Right renal pelvis (tissue), 4 donors: ENCODE measurements at regions not wholly inside any gene's neighbourhood (a gene's known extent, or its start where the extent isn't known, plus 50 kb on each side); places are given as distances from the start of the nearest gene placed in this dataset.
"Not testable (repeated sequence)": the region's sequence is repeated elsewhere in the genome, so short reads cannot be mapped to it uniquely, and the experiment has no call there.

Source experiments
- DNase-seq, 4 donors: peaks; one replicate each; pipeline ENCODE4 v3.0.0-alpha.2; 2013; ENCODE audit warnings: low read depth in 4 of 4, low spot score in 3 of 4, missing footprints in 1 of 4

DNA sequence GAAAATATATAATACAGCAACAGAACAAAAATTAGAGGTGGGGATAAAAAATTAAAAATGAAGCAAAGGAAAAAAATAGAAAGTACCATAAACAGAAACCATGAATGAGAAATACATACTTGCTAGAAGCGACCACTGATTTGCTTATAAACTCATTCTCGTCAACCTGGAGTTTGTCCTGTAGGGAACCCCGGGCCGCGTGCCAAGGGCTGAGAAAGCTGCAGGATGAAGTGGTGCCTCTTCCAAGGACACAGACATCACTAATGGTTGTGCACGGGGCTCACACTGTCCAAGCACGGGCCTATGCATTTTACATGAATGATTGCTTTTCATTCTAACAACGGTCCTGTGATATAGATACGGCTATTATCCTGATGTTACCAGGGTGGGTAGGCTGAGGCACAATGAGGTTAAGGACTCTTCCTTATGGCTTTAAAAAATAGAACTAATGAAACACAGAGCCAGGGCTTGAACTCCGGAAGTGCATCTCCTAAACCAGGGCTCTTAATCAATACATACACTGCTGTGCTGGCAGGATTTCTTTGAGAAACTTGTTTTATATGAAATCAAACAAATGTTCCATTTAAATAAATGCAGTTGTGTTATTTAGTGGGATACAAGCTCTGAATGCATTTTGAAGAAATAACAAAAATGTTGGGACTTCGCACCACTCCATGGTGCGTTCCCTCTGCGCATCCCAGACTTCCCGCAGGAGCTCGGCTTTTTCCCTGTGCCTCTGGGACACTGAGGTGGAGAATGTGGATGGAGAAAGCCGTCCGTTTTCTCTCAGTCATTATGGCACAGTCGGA, 113.9 kb upstream of the PHACTR3 start:
- DNase-seq: not testable (repeated sequence)

DNA sequence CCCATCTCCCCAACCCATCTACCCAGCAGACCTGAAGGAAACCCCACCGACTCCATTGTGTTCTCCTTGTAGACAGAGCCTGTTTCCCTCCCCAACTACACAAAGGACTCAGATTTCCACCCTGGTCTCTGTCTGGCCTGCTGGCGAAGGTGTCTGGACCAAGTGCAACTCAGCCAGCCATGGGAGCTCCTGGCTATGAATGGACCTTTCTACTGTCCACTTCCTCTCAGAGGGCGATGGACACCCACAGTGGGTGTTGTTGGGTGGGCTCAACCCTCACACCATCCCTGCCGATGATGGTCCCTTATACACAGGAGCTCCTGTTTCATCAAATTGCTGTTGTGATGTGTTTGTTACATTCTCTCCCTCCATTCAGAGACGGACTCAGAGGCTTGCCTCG, 112.5 kb upstream of the PHACTR3 start:
- no peak for DNase-seq

DNA sequence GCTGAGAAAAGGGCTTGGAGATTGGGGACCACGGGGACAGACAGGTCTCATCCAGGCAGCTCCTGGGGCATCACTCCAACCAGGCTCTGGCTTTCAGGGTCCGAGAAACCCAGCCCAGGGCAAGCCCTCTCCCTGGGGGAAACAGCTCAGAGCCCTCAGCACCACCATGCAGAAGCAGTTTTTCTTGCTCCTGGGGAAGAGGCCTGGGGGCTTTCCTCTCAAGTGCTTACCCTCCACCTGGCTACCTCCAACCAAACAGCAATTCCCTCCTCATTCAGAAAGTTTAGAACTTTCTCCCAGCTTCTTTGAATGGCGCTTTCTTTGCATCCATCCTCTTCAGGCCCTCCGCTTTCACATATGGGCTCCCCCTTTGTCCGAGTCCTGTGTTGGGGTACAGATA, 110.4 kb upstream of the PHACTR3 start:
- DNase-seq: no peak

DNA sequence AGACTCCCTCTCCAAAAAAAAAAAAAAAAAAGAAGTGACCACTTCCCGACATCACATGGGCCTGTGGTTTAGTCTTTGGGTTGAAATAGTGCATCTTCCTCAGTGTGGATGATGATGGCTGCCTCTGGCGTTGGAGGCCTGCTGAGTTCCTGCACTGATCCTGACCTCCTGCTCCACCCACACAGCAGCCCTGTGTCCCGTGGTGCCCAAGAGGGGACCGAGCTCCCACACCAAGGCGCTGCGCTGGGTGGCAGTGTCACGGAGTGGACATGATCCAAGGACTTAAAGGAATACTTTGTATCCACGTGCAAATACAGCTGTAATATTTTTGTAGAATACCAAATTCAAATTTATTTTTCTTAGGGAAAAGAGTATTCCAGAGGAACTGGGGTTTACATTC, 109.2 kb upstream of the PHACTR3 start:
- DNase-seq: no peak

DNA sequence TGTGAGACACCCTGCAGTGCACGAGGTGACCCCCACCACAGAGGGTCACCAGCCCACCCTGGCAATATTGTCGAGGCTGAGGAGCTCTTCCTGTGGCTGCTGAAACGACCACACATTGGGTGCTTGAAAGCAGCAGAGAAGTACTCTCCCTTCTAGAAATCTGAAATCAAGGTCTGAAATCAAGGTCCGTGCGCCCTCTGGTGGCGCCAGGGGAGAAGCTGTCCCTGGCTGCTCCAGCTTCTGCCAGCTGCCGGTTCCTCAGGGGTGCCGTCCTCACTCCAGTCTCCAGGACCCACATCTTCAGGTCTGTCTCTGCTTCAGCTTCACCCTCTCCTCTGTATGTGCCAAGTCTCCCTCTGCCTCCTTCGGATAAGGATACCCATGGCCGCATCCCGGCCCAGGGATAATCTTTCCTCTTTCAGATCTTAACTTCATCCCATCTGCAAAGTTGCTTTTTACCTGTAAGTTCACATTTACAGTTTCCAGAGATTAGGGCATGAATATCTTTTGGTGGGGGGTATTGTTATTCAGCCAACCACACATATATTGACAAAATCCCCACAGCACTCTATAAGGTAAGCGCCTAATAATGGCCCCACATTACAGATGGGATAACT, 108.3 kb upstream of the PHACTR3 start:
- peak; percentile 54 to 68 (median 64) for DNase-seq

DNA sequence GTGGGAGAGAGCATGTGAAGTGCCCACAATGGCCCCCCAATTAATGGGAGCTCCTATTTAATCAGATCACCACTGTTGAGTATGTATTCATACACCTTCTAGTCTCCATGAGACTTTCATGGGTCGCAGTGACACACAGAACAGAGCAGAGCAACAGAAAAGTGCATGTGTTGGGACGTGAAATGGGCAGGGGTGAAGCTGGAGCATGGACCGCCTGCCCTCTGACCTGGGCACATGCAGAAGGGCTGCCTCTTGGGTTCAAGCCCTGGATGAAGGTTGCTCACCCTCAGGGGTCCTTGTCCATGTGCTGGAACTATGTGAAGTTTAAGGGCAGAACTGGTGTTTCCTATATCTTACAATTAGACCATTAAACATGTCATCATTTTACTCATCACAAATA, 106.0 kb upstream of the PHACTR3 start:
- no peak for DNase-seq

DNA sequence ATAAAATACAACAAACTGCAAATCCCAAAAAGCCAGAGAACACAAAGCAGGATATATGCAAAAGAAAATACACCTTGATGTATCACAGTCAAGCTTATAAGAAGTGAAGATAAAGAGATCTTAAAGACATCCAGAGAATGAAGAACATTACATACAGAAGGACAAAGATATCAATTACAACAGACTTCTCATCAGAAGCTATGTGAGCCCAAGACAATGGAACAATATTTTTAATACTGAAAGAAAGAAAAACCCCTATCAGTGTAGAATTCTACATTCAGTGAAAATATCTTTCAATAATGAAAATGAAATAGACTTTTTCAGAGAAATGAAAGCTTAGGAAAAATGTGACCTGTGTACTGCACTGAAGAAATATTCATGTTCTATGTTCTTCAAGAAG, 104.5 kb upstream of the PHACTR3 start:
- DNase-seq: no peak

DNA sequence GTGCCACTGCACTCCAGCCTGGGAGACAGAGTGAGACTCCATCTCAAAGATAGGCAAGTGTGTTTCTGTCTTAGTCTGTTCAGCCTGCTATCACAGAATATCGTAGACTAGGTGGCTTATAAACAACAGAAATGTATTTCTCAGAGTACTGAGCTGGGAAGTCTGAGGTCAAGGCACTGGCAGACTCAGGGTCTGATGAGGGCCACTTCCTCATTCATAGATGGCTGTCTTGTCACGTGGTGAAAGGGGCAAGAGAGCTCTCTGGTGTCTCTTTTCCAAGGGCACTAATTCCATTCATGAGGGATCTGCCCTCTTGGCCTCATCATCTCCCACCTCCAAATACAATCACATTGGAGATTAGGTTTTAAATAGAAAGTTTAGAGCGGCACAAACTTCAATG, 95.6 kb upstream of the PHACTR3 start:
- no peak for DNase-seq

DNA sequence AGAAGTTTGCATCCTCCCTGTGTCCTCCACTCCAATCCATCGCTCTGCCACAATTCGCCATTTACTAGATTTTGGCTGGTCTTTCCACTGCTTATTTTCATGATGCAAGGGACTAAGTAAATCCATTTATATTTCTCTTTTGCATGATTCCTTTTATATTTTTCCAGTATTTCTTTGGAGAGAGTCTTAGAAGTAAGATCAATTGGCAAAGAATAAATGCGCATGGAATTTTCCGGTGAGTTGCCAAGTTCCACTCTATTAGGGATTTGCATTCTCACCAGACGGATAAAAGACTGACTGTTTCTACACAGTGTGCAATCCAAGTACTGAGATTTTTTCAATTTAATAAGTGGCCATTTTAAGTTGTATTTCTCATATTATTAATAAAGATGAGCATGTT, 91.7 kb upstream of the PHACTR3 start:
- DNase-seq: no peak

DNA sequence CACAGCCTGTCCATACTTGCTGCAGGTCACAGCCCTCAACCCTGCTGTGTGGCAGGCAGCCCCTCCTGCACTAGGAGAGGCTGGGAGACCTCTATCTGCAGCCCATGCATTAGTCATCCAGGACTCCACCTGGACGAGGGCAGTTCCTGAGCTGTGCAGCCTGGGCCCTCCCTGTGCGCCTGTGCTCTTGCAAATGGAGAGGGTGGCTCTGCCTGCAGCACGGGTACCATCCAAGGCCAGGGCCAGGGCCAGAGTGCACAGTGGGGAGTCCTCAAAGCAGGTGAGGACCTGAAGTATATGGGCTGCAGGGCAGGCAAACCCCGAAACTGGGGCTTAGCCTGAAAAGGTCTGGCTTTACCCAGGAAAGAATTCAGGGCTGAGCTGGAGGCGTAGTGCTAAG, 89.8 kb upstream of the PHACTR3 start:
- DNase-seq: no peak

DNA sequence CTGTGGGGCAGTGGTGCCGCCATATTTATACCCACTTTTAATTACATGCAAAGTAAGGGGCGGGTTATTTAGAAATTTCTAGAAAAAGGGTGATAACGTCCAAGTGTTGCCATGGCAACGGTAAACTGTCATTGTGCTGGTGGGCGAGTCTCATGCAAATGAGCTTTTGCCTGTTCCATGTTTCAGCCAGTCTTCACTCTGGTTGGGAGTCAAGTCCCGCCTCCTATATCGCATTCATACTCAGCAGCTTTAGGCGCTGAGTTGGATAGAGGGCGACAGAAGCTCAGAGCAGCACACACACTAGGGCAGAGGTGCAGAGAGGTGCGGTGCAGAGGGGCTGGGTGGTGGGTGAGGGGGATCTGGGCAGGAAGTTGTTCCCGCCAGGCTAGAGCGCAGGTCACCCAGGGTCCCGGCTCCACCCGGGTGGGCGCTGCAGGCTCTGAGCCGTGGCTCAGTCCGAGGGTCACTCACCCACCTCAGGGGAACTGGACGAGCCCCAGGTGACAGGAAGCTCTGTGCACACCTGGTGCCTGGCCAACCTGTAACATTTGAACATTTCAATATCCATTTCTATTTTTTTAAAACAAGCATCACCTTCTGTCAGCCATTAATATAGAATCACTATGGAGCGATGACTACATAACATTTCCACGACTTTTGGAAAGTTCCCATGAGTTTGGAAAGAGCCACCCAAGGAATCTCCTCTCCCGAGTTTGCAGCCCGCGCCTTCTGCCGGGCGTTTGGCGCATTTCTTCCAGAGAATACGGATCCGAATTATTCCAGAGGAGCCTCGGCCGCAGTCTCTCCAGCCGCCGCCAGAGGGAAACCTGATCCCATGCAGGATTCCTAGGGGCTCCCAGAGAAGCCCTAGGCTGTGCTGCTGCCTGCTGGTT, 89.1 kb upstream of the PHACTR3 start:
- peak; percentile 65 to 76 (median 72) for DNase-seq

DNA sequence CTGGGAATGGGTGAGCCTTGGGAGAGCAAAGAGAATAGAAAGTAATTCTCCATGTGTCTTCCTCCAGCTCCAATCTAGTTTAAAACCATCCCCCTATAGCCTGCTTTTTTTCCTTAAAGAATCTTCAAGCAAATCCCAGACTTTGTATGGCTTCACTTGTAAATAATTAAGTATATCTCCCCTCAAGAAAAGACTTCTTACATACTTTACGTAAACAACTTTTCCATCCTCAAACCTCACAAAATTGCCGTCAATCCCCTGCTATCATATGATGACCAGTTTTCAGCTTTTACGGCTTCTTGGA, 88.5 kb upstream of the PHACTR3 start:
- DNase-seq: no peak

DNA sequence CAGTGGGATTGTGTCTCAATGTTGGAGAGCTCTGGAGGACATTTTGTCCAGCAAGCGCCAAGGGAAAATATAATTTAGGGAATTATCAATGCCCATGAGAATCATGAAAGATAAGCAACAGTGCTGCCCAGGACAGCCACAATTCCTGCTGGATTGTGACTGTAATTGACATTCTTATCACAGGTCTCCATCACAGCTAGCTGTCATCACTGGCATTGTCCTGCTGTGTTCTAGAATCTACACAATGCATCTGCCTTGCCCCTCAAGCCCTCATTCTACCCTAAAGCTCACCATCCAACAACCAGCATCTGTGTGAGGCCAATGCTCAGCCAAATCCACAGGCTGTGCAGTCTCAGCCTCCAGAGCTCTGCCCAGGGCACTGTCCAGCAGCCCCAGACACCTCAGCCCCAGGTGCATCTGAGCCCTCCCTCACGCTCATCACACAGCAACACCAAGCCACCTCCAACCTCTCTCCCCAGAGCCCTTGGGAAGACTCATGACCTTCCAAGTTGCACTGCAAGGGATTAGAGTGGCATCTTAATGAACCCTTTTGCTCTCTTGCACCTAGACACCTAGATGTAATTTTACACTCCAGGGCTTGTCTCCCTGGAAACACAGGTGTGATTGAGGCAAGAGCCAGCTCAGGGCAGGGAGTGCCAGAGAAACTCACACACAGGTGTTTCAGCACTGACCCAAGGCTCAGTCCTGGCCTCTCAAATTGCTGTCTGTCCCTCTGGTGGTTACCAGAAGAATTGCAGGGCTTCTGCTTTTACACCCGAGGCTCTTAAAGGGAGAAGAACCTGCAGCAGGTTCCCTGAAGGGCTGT, 85.2 kb upstream of the PHACTR3 start:
- DNase-seq: peak in 2 of 4 donors; percentile 17 to 24

DNA sequence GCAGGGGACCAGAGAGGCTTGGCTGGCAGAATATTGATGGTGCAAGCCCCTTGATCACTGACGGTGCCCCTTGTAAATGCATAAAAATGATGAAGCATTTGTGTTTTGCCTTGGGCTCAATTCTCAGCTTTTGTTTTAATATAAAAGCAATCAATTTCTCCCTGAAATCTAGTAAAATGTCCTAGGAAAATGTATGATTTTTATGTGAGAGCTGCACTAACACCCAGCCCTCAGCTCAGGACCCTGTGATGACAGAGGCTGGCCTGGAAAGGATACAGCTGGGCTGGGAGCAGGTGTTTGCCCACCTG, 84.7 kb upstream of the PHACTR3 start:
- DNase-seq: no peak

DNA sequence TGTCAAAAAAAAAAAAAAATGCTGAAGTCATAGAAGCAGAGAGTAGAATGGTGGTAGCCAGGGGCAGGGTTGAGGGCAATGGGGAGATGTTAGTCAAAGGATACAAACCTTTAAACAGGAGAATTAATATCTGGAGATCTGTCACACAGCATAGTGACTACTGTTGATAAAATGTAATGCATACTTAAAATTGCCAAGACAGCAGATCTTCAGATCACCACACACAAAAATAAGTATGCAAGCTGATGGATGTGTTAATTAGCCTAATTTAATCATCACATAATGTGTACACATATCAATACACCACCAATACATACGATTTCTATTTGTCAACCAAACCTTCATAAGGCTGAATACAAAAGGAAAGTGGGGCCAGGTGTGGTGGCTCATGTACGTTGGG, 83.5 kb upstream of the PHACTR3 start:
- DNase-seq: no peak

DNA sequence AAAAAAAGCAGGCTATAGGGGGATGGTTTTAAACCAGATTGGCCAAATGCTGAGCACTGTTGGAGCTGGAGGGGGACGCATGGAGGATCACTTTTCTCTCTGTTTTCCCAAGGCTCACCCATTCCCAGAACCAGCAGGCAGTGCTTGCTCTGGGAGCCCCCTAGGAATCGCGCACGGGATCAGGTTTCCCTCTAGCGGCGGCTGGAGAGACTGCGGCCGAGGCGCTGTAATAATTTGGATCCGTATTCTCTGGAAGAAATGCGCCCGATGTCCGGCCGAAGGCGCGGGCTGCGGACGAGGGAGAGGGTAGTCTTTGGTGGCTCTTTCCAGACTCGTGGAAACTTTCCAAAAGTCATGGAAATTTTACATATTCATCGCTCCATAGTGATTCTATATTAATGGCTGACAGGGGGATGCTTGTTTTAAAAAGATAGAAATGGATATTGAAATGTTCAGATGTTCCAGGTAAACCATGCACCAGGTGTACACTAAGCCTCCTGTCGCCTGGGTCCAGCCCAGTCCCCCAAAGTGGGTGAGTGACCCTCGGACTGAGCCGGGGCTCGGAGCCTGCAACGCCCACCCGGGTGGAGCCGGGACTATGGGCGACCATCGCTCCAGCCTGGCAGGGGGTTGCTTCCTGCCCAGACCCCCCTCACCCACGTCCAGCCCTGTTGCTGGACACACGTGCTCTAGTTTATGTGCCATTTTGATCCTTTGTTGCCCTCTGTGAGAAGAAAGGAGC, 78.7 kb upstream of the PHACTR3 start:
- DNase-seq: peak; percentile 43 to 53 (median 50)

DNA sequence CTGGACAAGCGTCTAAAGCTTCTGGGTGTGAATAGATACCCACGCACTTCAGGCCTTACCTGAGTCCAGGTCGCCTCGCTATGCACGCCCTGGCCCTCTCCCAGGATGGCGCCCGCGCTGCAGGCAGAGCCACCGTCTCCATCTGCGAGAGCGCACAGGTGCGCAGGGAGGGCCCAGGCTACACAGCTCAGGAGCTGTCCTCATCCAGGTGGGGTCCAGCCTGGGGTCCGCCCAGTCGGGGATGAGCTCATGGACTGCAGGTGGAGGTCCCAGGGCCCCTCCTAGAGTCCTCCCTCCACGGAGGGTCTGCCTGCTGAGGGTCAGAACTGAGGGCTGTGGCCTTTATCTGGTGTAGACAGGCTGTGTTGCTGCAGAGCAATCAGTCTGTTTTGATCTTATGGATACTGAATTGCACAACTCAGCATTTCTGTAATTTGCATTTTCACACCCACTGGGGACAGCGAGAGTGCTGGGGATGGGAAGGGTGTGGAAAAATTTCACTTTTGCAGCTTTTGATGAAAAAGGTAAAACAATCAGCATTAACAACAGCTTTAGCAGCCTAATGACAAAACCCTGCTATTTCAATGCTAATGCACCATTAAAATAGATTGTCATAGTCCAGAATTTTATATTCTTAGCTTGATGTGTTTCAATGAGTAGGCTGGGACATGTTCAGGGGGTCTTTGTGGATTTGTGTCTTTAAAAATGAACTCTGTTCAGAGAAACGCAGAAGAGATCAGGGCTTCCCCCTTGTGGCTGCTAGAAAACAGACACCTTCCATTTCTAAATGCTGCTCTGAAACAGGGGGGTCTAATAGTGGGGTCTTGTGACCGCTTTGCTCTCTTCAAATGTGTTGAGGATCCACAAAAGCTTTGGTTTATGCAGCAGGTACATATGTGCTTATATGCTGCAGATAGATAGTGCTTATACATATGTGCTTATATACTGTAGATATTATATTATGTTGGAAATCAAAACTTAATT, 77.8 kb upstream of the PHACTR3 start:
- DNase-seq: no peak

DNA sequence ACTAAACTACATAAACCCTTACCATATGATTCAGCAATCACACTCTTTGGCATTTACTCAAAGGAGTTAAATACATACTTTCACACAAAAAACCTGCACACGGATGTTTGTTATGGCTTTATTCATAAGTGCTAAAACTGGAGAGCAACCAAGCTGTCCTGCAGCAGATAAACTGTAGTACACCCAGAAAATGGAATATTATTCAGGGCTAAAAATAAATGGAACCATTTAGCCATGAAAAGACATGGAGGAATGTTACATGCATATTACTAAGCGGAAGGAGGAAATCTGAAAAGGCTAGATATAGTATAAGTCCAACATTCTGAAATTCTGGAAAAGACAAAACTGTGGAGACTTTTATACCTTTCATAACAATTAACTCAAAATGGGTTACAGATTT, 73.6 kb upstream of the PHACTR3 start:
- no peak for DNase-seq

DNA sequence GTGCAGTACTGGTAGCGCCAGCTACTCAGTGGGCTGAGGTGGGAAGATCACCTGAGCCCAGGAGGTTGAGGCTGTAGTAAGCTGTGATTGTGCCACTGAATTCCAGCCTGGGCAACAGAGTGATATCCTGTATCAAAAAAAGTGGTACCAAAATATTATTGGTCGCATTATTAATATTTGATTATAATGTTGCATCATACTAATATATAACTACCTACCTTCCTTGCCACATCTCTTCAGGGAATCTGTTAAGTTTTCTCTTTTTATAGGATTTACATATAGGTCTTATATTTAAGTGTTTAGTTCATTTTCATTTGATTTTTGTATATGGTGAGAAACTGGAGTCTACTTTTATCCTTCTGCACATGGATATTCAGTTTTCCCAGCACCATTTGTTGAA, 66.3 kb upstream of the PHACTR3 start:
- DNase-seq: no peak
